Endodermal cell (in vitro differentiated cells): ENCODE measurements at regions not wholly inside any gene's neighbourhood (a gene's known extent, or its start where the extent isn't known, plus 50 kb on each side); places are given as distances from the start of the nearest gene placed in this dataset.

Experiments
- DNase-seq: peaks from one replicate; pipeline ENCODE4 v3.0.0-alpha.2; 2017
- H3K27ac ChIP-seq: 2 replicates; pipeline ENCODE4 v1.5.1; 2013; ENCODE audit warnings: mild to moderate bottlenecking, low read depth, low read length, moderate library complexity
- H3K27me3 ChIP-seq: 2 replicates; pipeline ENCODE4 v1.6.1; 2013; ENCODE audit warnings: mild to moderate bottlenecking, low read length, moderate library complexity; ENCODE audit not compliant: insufficient read depth, control insufficient read depth, poor library complexity, severe bottlenecking
- H3K36me3 ChIP-seq: 2 replicates; pipeline ENCODE4 v1.7.0; 2013; ENCODE audit warnings: mild to moderate bottlenecking, low read length, moderate library complexity; ENCODE audit not compliant: control insufficient read depth, insufficient read depth
- H3K4me1 ChIP-seq: one replicate; pipeline ENCODE4 v1.7.0; 2013; ENCODE audit warnings: low read length; ENCODE audit not compliant: control insufficient read depth, insufficient read depth
- H3K4me3 ChIP-seq: 2 replicates; pipeline ENCODE4 v1.5.1; 2013; ENCODE audit warnings: mild to moderate bottlenecking, low read length, moderate library complexity
- H3K9ac ChIP-seq: 2 replicates; pipeline ENCODE4 v1.6.1; 2013; ENCODE audit warnings: mild to moderate bottlenecking, low read length, moderate library complexity; ENCODE audit not compliant: poor library complexity, severe bottlenecking; ENCODE audit errors: extremely low read depth
- H3K9me3 ChIP-seq: 2 replicates; pipeline ENCODE4 v1.6.1; 2013; ENCODE audit warnings: mild to moderate bottlenecking, low read length, moderate library complexity; ENCODE audit not compliant: control insufficient read depth
- H3K27ac Mint-ChIP-seq: 2 replicates; pipeline ENCODE4 v1.8.0; 2020; ENCODE audit warnings: mixed read lengths
- H3K27me3 Mint-ChIP-seq: 2 replicates; pipeline ENCODE4 v1.8.0; 2021; ENCODE audit warnings: mild to moderate bottlenecking, mixed read lengths; ENCODE audit not compliant: insufficient read depth
- H3K36me3 Mint-ChIP-seq: 2 replicates; pipeline ENCODE4 v1.8.0; 2020; ENCODE audit warnings: low read depth, mixed read lengths
- H3K4me1 Mint-ChIP-seq: 2 replicates; pipeline ENCODE4 v1.8.0; 2020; ENCODE audit warnings: mixed read lengths
- H3K4me3 Mint-ChIP-seq: 2 replicates; pipeline ENCODE4 v1.8.0; 2020; ENCODE audit warnings: mild to moderate bottlenecking, moderate library complexity, mixed read lengths
- H3K9me3 Mint-ChIP-seq: 2 replicates; pipeline ENCODE4 v1.8.0; 2020; ENCODE audit warnings: mild to moderate bottlenecking, mixed read lengths
- CTCF ChIP-seq: fragments of 200-600 bp; sonication (generic); conservative IDR thresholded peaks from 2 replicates; pipeline ENCODE4 v1.5.0; 2021; ENCODE audit warnings: antibody characterized with exemption, mild to moderate bottlenecking
- WGBS, 2 experiments: methylation state at CpG; one replicate each; pipeline versions ENCODE4 v1.1.5 to v1.1.7; 2013; ENCODE audit warnings: missing lambda C conversion rate in 2 of 2, mixed read lengths in 1 of 2; ENCODE audit not compliant: insufficient coverage in 1 of 2, insufficient read length in 1 of 2; 5-methylcytosine and 5-hydroxymethylcytosine counted together

DNA sequence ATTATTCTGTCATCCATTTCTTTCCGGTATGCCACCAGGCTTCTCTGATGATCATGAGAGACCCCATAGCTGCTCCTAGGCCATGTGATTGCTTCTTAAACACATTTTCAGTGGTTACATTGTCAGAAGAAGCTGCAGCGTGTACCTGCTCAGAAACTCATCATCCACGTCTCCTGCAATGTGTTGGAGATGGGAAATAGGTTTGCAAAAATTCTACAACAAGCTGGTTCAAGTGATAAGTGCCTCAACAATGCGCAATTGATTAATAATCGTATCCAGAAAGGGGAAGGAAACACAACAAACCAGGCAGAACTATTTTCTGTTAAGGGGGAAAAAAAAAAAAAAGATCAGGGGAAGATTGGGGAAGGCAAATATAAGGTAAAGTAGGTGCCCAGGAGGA lies 75.7 kb upstream of the THUMPD2 start:
- H3K27me3 ChIP-seq: no peaks in the 10 kb centered on the region
- no peak overlapping the region for H3K27ac ChIP-seq
- H3K4me3 ChIP-seq: no peak overlapping the region
- Mint-ChIP-seq H3K27me3 (no peaks in the 10 kb centered on the region), H3K4me1 (peaks cover 6% of the 10 kb centered on the region), H3K4me3 (no peak overlapping the region), H3K36me3 (no peaks in the 10 kb centered on the region), H3K9me3 (no peaks in the 10 kb centered on the region), H3K27ac (no peak overlapping the region)
- H3K9me3 ChIP-seq: no peaks in the 10 kb centered on the region
- 90 to 93% methylated on average over 5 of the region's 5 CpGs for WGBS, 2 experiments
- H3K4me1 ChIP-seq: no peaks in the 10 kb centered on the region
- H3K36me3 ChIP-seq: no peaks in the 10 kb centered on the region
- H3K9ac ChIP-seq: no peak overlapping the region
- DNase-seq: no peak
- no peak for TF ChIP-seq CTCF

DNA sequence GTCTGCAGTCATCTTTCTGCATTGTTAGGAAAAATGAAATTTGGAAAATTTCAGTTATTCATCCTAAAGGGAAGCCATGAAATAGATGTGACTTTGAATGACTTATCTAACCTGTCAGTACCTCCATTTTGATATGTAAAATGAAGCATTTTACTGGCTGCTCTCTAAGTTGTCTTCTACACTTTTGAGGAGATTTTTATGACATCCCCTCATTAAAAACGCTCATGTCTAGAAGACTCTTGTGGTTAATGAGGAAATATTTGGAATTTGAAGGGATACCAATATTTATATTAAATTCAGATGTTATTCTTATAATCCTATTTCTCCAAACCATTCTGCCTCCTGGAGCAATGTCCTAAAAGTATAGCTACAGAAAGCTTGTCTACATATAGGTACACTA lies 73.8 kb upstream of the THUMPD2 start:
- no peak overlapping the region for H3K27ac Mint-ChIP-seq
- no peak overlapping the region for H3K4me3 ChIP-seq
- no peaks in the 10 kb centered on the region for H3K36me3 Mint-ChIP-seq
- H3K4me1 Mint-ChIP-seq: peaks cover 8% of the 10 kb centered on the region
- TF ChIP-seq CTCF: no peak
- no peaks in the 10 kb centered on the region for H3K36me3 ChIP-seq
- no peaks in the 10 kb centered on the region for H3K9me3 ChIP-seq
- H3K4me3 Mint-ChIP-seq: no peak overlapping the region
- H3K9me3 Mint-ChIP-seq: no peaks in the 10 kb centered on the region
- DNase-seq: no peak
- no CpG with 5 or more reads among the region's 1 CpG for WGBS, 2 experiments
- H3K27me3 ChIP-seq: no peaks in the 10 kb centered on the region
- no peaks in the 10 kb centered on the region for H3K27me3 Mint-ChIP-seq
- H3K27ac ChIP-seq: no peak overlapping the region
- no peak overlapping the region for H3K9ac ChIP-seq
- H3K4me1 ChIP-seq: no peaks in the 10 kb centered on the region

- H3K9me3 ChIP-seq: no peaks in the 10 kb centered on the region
- H3K36me3 Mint-ChIP-seq: no peaks in the 10 kb centered on the region
- H3K27ac ChIP-seq: no peak overlapping the region
- H3K36me3 ChIP-seq: no peaks in the 10 kb centered on the region
- no peaks in the 10 kb centered on the region for H3K27me3 Mint-ChIP-seq
- TF ChIP-seq CTCF: no peak
- peak; percentile 68 for DNase-seq
- H3K4me1 ChIP-seq: no peaks in the 10 kb centered on the region
- H3K4me1 Mint-ChIP-seq: peaks cover 17% of the 10 kb centered on the region
- H3K9me3 Mint-ChIP-seq: no peaks in the 10 kb centered on the region
- no peaks in the 10 kb centered on the region for H3K27me3 ChIP-seq
- 35% methylated on average over 3 of the region's 3 CpGs; no CpG with 5 or more reads in 1 of the 2 experiments for WGBS, 2 experiments
- no peak overlapping the region for H3K27ac Mint-ChIP-seq
- no peak overlapping the region for H3K9ac ChIP-seq
- H3K4me3 Mint-ChIP-seq: no peak overlapping the region
- H3K4me3 ChIP-seq: no peak overlapping the region
These were observed 72.6 kb upstream of the THUMPD2 start for GRCh38 chr2:39851651-39852110.
